Esophagus squamous epithelium (tissue), 4 donors: ENCODE measurements at regions not wholly inside any gene's neighbourhood (a gene's known extent, or its start where the extent isn't known, plus 50 kb on each side); places are given as distances from the start of the nearest gene placed in this dataset.

Experiments used
- POLR2A ChIP-seq, 4 donors: fragments of 450-650 bp; IDR thresholded peaks; one replicate each; pipeline ENCODE4 v1.6.1; 2017; ENCODE audit warnings: antibody characterized with exemption in 4 of 4, mild to moderate bottlenecking in 4 of 4, moderate library complexity in 3 of 4
- TF ChIP-seq, protein P1 (sequence below), 6 experiments: fragments of 450-650 bp in 4 of 6; fragments of 200-600 bp in 2 of 6; sonication (generic) in 2 of 6; IDR thresholded peaks; one replicate each; pipeline ENCODE4 v1.5.1; 2016 to 2019; ENCODE audit warnings: antibody characterized with exemption in 6 of 6, mild to moderate bottlenecking in 4 of 6, moderate library complexity in 4 of 6

GRCh38 chr6:21355638-21356037 is 237.9 kb upstream of the SOX4 start:
- TF ChIP-seq, protein P1, sequence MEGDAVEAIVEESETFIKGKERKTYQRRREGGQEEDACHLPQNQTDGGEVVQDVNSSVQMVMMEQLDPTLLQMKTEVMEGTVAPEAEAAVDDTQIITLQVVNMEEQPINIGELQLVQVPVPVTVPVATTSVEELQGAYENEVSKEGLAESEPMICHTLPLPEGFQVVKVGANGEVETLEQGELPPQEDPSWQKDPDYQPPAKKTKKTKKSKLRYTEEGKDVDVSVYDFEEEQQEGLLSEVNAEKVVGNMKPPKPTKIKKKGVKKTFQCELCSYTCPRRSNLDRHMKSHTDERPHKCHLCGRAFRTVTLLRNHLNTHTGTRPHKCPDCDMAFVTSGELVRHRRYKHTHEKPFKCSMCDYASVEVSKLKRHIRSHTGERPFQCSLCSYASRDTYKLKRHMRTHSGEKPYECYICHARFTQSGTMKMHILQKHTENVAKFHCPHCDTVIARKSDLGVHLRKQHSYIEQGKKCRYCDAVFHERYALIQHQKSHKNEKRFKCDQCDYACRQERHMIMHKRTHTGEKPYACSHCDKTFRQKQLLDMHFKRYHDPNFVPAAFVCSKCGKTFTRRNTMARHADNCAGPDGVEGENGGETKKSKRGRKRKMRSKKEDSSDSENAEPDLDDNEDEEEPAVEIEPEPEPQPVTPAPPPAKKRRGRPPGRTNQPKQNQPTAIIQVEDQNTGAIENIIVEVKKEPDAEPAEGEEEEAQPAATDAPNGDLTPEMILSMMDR (IDR thresholded peaks at IDR 0.05) = no peak
- no peak for TF ChIP-seq POLR2A (IDR thresholded peaks at IDR 0.05)
